Suppressor macrophage (primary cell): ENCODE measurements at regions not wholly inside any gene's neighbourhood (a gene's known extent, or its start where the extent isn't known, plus 50 kb on each side); places are given as distances from the start of the nearest gene placed in this dataset.

Experiments
- DNase-seq, 4 experiments: peaks; one replicate each; pipeline ENCODE4 v3.0.0-alpha.2; 2020 to 2022

GRCh38 chr20:39116020-39116419, 153.9 kb downstream of the DHX35 start:
- DNase-seq: no peak

- DNase-seq: peak in 3 of 4 experiments; percentile 27 to 45 (median 36)
Measured at GRCh38 chr20:39112178-39112743, 150.1 kb downstream of the DHX35 start.

GRCh38 chr20:39111359-39112177, 149.4 kb downstream of the DHX35 start:
- DNase-seq: no peak

GRCh38 chr20:39110819-39111136, 148.6 kb downstream of the DHX35 start:
- no peak for DNase-seq

- no peak for DNase-seq
Measured at GRCh38 chr20:39109933-39110818, 148.0 kb downstream of the DHX35 start.

GRCh38 chr20:39108746-39109145, 146.6 kb downstream of the DHX35 start:
- DNase-seq: no peak

- DNase-seq: no peak
Measured at GRCh38 chr20:39107741-39108140, 145.6 kb downstream of the DHX35 start.

GRCh38 chr20:39106791-39107190, 144.6 kb downstream of the DHX35 start:
- no peak for DNase-seq

- no peak for DNase-seq
Measured at GRCh38 chr20:39105551-39105950, 143.4 kb downstream of the DHX35 start.

GRCh38 chr20:39103732-39104131, 141.6 kb downstream of the DHX35 start:
- DNase-seq: no peak

GRCh38 chr20:39103305-39103704, 141.2 kb downstream of the DHX35 start:
- no peak for DNase-seq

- no peak for DNase-seq
Measured at GRCh38 chr20:39101895-39102294, 139.8 kb downstream of the DHX35 start.

- DNase-seq: no peak
Measured at GRCh38 chr20:39100691-39101090, 138.5 kb downstream of the DHX35 start.

GRCh38 chr20:39097889-39098288, 135.7 kb downstream of the DHX35 start:
- DNase-seq: no peak

GRCh38 chr20:39095870-39096269, 133.7 kb downstream of the DHX35 start:
- no peak for DNase-seq

- no peak for DNase-seq
Measured at GRCh38 chr20:39094391-39094790, 132.2 kb downstream of the DHX35 start.

- DNase-seq: no peak
Measured at GRCh38 chr20:39092733-39093410, 130.7 kb downstream of the DHX35 start.

- no peak for DNase-seq
Measured at GRCh38 chr20:39090906-39091305, 128.8 kb downstream of the DHX35 start.

- no peak for DNase-seq
Measured at GRCh38 chr20:39089797-39090196, 127.7 kb downstream of the DHX35 start.
